A673 (cell line): ENCODE measurements at regions not wholly inside any gene's neighbourhood (a gene's known extent, or its start where the extent isn't known, plus 50 kb on each side); places are given as distances from the start of the nearest gene placed in this dataset.

ENCODE experiments used
- EZH2 ChIP-seq: fragments of 200-600 bp; sonication (generic); IDR thresholded peaks from 2 replicates; pipeline ENCODE4 v1.6.1; 2017; ENCODE audit warnings: borderline replicate concordance, low read depth, mild to moderate bottlenecking, mixed read lengths, antibody characterized with exemption, low read length; ENCODE audit not compliant: poor library complexity, severe bottlenecking
- TF ChIP-seq, protein P1 (sequence below): fragments of 300-800, 200-600 bp; sonication (generic); conservative IDR thresholded peaks from 2 replicates; pipeline ENCODE4 v1.5.1; 2017; ENCODE audit warnings: low read depth, mild to moderate bottlenecking, antibody characterized with exemption, low read length, moderate library complexity, mixed read lengths

DNA sequence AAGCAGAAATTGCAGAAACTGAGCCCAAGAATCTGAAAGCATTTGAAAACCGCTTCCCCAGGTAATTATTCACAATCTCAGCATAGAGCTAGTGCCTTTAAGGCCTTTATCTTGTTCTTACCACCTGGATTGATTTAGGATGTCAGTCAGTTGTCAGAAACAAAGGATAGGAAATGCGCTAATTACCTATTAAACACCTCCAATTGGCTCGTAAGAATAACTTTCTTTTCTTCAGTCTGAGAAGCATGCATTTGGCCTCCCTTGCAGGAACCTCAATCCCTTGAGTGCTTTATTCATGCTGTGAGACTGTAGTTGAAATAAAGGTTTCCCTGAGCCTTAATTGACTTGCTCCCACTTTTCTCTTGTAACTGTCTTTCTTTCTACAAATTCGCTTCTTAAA is 400.3 kb upstream of the LRATD1 start:
- TF ChIP-seq, protein P1, sequence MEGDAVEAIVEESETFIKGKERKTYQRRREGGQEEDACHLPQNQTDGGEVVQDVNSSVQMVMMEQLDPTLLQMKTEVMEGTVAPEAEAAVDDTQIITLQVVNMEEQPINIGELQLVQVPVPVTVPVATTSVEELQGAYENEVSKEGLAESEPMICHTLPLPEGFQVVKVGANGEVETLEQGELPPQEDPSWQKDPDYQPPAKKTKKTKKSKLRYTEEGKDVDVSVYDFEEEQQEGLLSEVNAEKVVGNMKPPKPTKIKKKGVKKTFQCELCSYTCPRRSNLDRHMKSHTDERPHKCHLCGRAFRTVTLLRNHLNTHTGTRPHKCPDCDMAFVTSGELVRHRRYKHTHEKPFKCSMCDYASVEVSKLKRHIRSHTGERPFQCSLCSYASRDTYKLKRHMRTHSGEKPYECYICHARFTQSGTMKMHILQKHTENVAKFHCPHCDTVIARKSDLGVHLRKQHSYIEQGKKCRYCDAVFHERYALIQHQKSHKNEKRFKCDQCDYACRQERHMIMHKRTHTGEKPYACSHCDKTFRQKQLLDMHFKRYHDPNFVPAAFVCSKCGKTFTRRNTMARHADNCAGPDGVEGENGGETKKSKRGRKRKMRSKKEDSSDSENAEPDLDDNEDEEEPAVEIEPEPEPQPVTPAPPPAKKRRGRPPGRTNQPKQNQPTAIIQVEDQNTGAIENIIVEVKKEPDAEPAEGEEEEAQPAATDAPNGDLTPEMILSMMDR: no peak
- no peak for TF ChIP-seq EZH2
